CD4-positive, CD25-positive, alpha-beta regulatory T cell (primary cell): ENCODE measurements at regions not wholly inside any gene's neighbourhood (a gene's known extent, or its start where the extent isn't known, plus 50 kb on each side); places are given as distances from the start of the nearest gene placed in this dataset.
"Not testable (repeated sequence)": the region's sequence is repeated elsewhere in the genome, so short reads cannot be mapped to it uniquely, and the experiment has no call there.

Source experiments
- ATAC-seq, 2 donors: fragments of 150-1000 bp; cut with Tn5 transposase; one replicate each; pipeline ENCODE4 v1.10.0; 2021; ENCODE audit warnings: low read depth in 2 of 2, moderate number of reproducible peaks in 2 of 2, moderate library complexity in 1 of 2
- DNase-seq, 3 donors: peaks; one replicate each; pipeline versions ENCODE4 v3.0.0 to v3.0.0-alpha.2; 2012 to 2022; ENCODE audit warnings: mixed read lengths in 1 of 3
- H3K27ac ChIP-seq: one replicate; pipeline ENCODE4 v1.7.0; 2013; ENCODE audit warnings: mild to moderate bottlenecking, low read length; ENCODE audit not compliant: insufficient read depth, poor library complexity, severe bottlenecking
- H3K27me3 ChIP-seq: one replicate; pipeline ENCODE4 v1.7.0; 2013; ENCODE audit warnings: low read length; ENCODE audit not compliant: control insufficient read depth, insufficient read depth
- H3K36me3 ChIP-seq: one replicate; pipeline ENCODE4 v1.7.0; 2013; ENCODE audit warnings: mild to moderate bottlenecking, low read length, moderate library complexity; ENCODE audit not compliant: control insufficient read depth, insufficient read depth
- H3K4me1 ChIP-seq: 2 replicates; pipeline ENCODE4 v1.7.0; 2013; ENCODE audit warnings: mild to moderate bottlenecking, low read length; ENCODE audit not compliant: insufficient read depth, control insufficient read depth, poor library complexity, severe bottlenecking
- H3K4me3 ChIP-seq: one replicate; pipeline ENCODE4 v1.7.0; 2013; ENCODE audit warnings: low read depth, mild to moderate bottlenecking, low read length, moderate library complexity
- H3K9me3 ChIP-seq, 2 experiments: 1 replicate in 1 of 2; 2 replicates in 1 of 2; pipeline ENCODE4 v1.7.0; 2013; ENCODE audit warnings: low read length in 2 of 2, mild to moderate bottlenecking in 1 of 2, moderate library complexity in 1 of 2; ENCODE audit not compliant: control insufficient read depth in 2 of 2
- H3K27ac Mint-ChIP-seq, 3 donors: one replicate each; pipeline ENCODE4 v1.8.0; 2020 to 2022; ENCODE audit warnings: mild to moderate bottlenecking in 3 of 3, mixed read lengths in 3 of 3, moderate library complexity in 2 of 3
- H3K27me3 Mint-ChIP-seq: one replicate; pipeline ENCODE4 v1.8.0; 2022; ENCODE audit warnings: mild to moderate bottlenecking, mixed read lengths
- H3K36me3 Mint-ChIP-seq: one replicate; pipeline ENCODE4 v1.8.0; 2020; ENCODE audit warnings: mixed read lengths
- H3K4me1 Mint-ChIP-seq, 4 donors: one replicate each; pipeline ENCODE4 v1.8.0; 2020 to 2022; ENCODE audit warnings: mixed read lengths in 4 of 4, mild to moderate bottlenecking in 1 of 4
- H3K4me3 Mint-ChIP-seq, 4 donors: one replicate each; pipeline ENCODE4 v1.8.0; 2020 to 2022; ENCODE audit warnings: mild to moderate bottlenecking in 4 of 4, mixed read lengths in 4 of 4, moderate library complexity in 3 of 4
- H3K9me3 Mint-ChIP-seq, 7 donors: one replicate each; pipeline ENCODE4 v1.8.0; 2020 to 2022; ENCODE audit warnings: mixed read lengths in 7 of 7, mild to moderate bottlenecking in 3 of 7, moderate library complexity in 2 of 7

- not testable (repeated sequence) for H3K27ac Mint-ChIP-seq, H3K9me3 ChIP-seq, H3K27me3 ChIP-seq, H3K27me3 Mint-ChIP-seq, H3K4me3 ChIP-seq, H3K4me1 ChIP-seq, DNase-seq, H3K27ac ChIP-seq, H3K36me3 ChIP-seq, H3K4me3 Mint-ChIP-seq, H3K4me1 Mint-ChIP-seq, ATAC-seq, H3K36me3 Mint-ChIP-seq
- peaks cover 0 to 11% (median 4%) of the 10 kb centered on the region in 7 donors for H3K9me3 Mint-ChIP-seq
Observed at GRCh38 chr3:192968901-192969300, 51.2 kb upstream of the MB21D2 start.

GRCh38 chr3:192980632-192981031 lies 63.0 kb upstream of the MB21D2 start:
- H3K27ac Mint-ChIP-seq: no peak overlapping the region
- Histone ChIP-seq H3K4me1 (no peaks in the 10 kb centered on the region), H3K9me3 (no peaks in the 10 kb centered on the region), H3K27me3 (no peaks in the 10 kb centered on the region), H3K36me3 (no peaks in the 10 kb centered on the region), H3K4me3 (no peak overlapping the region), H3K27ac (no peak overlapping the region)
- peaks cover 0 to 5% (median 0%) of the 10 kb centered on the region in 7 donors for H3K9me3 Mint-ChIP-seq
- ATAC-seq (no peak), DNase-seq (no peak)
- H3K4me1 Mint-ChIP-seq: no peaks in the 10 kb centered on the region
- H3K4me3 Mint-ChIP-seq: no peak overlapping the region
- no peaks in the 10 kb centered on the region for H3K27me3 Mint-ChIP-seq
- H3K36me3 Mint-ChIP-seq: no peaks in the 10 kb centered on the region

DNA sequence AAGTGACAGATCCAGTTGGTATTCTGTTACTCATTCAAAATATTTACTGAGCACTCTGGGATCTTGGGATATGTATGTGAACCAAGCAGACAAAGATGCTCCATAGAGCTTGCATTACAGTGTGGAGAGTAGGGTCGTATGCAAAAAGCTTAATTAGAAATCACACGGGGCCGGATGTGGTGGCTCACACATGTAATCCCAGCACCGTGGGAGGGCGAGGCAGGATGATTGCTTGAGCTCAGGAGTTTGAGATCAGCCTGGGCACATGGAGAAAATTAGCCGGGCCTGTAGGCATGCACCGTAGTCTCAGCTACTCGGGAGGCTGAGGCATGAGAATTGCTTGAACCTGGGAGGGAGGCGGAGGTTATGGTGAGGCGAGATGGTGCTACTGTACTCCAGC lies 68.7 kb upstream of the MB21D2 start:
- H3K27me3 Mint-ChIP-seq: no peaks in the 10 kb centered on the region
- Histone ChIP-seq H3K36me3 (no peaks in the 10 kb centered on the region), H3K4me1 (no peaks in the 10 kb centered on the region), H3K27ac (no peak overlapping the region), H3K4me3 (no peak overlapping the region), H3K27me3 (no peaks in the 10 kb centered on the region), H3K9me3 (no peaks in the 10 kb centered on the region)
- ATAC-seq (no peak), DNase-seq (no peak)
- no peak overlapping the region for H3K4me3 Mint-ChIP-seq
- H3K36me3 Mint-ChIP-seq: no peaks in the 10 kb centered on the region
- no peaks in the 10 kb centered on the region for H3K4me1 Mint-ChIP-seq
- no peak overlapping the region for H3K27ac Mint-ChIP-seq
- peaks cover 0 to 3% (median 0%) of the 10 kb centered on the region in 7 donors for H3K9me3 Mint-ChIP-seq

GRCh38 chr3:192991356-192991755 lies 73.7 kb upstream of the MB21D2 start:
- no peaks in the 10 kb centered on the region for H3K36me3 ChIP-seq
- H3K4me3 Mint-ChIP-seq: no peak overlapping the region
- H3K27me3 ChIP-seq: no peaks in the 10 kb centered on the region
- H3K4me1 ChIP-seq: no peaks in the 10 kb centered on the region
- ATAC-seq (no peak), DNase-seq (no peak)
- peaks cover 0 to 7% (median 3%) of the 10 kb centered on the region in 4 donors for H3K4me1 Mint-ChIP-seq
- H3K27ac Mint-ChIP-seq: no peak overlapping the region
- H3K27me3 Mint-ChIP-seq: no peaks in the 10 kb centered on the region
- no peak overlapping the region for H3K27ac ChIP-seq
- H3K9me3 Mint-ChIP-seq: peaks cover 0 to 6% (median 0%) of the 10 kb centered on the region in 7 donors
- H3K4me3 ChIP-seq: no peak overlapping the region
- H3K36me3 Mint-ChIP-seq: no peaks in the 10 kb centered on the region
- no peaks in the 10 kb centered on the region for H3K9me3 ChIP-seq

DNA sequence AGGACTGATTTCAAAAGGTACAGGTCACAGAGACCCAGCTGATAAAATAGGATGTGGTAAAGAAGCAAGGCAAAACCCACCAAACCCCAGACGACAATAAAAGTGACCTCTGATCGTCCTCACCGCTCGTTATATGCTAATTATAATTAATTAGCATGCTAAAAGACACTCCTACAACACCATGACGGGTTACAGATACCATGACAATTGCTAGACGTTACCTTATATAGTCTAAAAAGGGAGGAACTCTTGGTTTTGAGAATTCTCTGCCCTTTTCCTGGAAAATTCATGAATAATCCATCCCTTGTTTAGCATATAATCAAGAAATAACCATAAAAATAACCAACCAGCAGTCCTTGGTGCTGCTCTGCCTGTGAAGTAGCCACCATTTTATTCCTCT lies 74.7 kb upstream of the MB21D2 start:
- H3K9me3 ChIP-seq: no peaks in the 10 kb centered on the region
- H3K4me3 Mint-ChIP-seq: no peak overlapping the region
- H3K27me3 ChIP-seq: no peaks in the 10 kb centered on the region
- H3K9me3 Mint-ChIP-seq: peaks cover 0 to 6% (median 0%) of the 10 kb centered on the region in 7 donors
- DNase-seq: no peak
- peaks cover 0 to 7% (median 3%) of the 10 kb centered on the region in 4 donors for H3K4me1 Mint-ChIP-seq
- H3K4me1 ChIP-seq: no peaks in the 10 kb centered on the region
- no peak overlapping the region for H3K27ac ChIP-seq
- no peaks in the 10 kb centered on the region for H3K27me3 Mint-ChIP-seq
- H3K36me3 Mint-ChIP-seq: no peaks in the 10 kb centered on the region
- ATAC-seq: no peak
- no peak overlapping the region for H3K27ac Mint-ChIP-seq
- H3K36me3 ChIP-seq: no peaks in the 10 kb centered on the region
- no peak overlapping the region for H3K4me3 ChIP-seq

DNA sequence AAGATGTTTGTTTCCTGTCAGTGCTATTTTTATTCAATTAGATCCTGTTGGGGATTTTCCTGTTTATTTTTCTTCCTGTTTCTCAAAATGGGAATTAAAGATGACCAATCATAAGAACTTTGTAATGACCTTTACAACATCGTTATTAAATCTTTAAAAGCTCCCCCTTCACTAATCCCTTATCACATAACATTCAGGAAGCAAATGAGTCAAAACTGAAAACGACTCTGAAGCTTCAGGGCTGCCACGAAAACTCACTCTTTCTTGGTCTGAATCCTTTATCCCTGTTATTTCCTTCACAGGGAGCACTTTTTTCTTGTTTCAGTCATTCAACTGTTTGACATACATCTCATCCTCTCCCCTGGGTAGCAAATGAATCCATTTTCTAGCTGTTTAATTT lies 75.8 kb upstream of the MB21D2 start:
- H3K27ac ChIP-seq: no peak overlapping the region
- H3K27me3 ChIP-seq: no peaks in the 10 kb centered on the region
- H3K4me1 ChIP-seq: no peaks in the 10 kb centered on the region
- no peaks in the 10 kb centered on the region for H3K9me3 ChIP-seq
- Mint-ChIP-seq H3K9me3 (peaks cover 0 to 6% (median 0%) of the 10 kb centered on the region in 7 donors), H3K36me3 (no peaks in the 10 kb centered on the region), H3K27me3 (no peaks in the 10 kb centered on the region), H3K4me3 (no peak overlapping the region), H3K4me1 (peaks cover 0 to 7% (median 3%) of the 10 kb centered on the region in 4 donors), H3K27ac (no peak overlapping the region)
- no peaks in the 10 kb centered on the region for H3K36me3 ChIP-seq
- no peak for DNase-seq
- no peak overlapping the region for H3K4me3 ChIP-seq
- ATAC-seq: no peak

- not testable (repeated sequence) for H3K4me1 Mint-ChIP-seq, H3K4me1 ChIP-seq, H3K27me3 ChIP-seq, H3K9me3 ChIP-seq, H3K4me3 Mint-ChIP-seq, H3K4me3 ChIP-seq, H3K36me3 ChIP-seq, H3K27ac ChIP-seq, ATAC-seq, DNase-seq, H3K36me3 Mint-ChIP-seq, H3K27me3 Mint-ChIP-seq, H3K9me3 Mint-ChIP-seq
- peak overlapping the region in 1 of 3 donors; percentile 46 for H3K27ac Mint-ChIP-seq
Observed at GRCh38 chr3:193001113-193001512, 83.5 kb upstream of the MB21D2 start.

GRCh38 chr3:193003624-193004023 lies 86.0 kb upstream of the MB21D2 start:
- H3K27ac ChIP-seq, H3K4me3 Mint-ChIP-seq, DNase-seq, H3K4me1 Mint-ChIP-seq, ATAC-seq, H3K36me3 Mint-ChIP-seq, H3K4me3 ChIP-seq, H3K36me3 ChIP-seq, H3K27ac Mint-ChIP-seq, H3K9me3 Mint-ChIP-seq, H3K27me3 Mint-ChIP-seq, H3K4me1 ChIP-seq, H3K27me3 ChIP-seq, H3K9me3 ChIP-seq: not testable (repeated sequence)
